SW480 (cell line): ENCODE measurements at regions not wholly inside any gene's neighbourhood (a gene's known extent, or its start where the extent isn't known, plus 50 kb on each side); places are given as distances from the start of the nearest gene placed in this dataset.

Source experiments
- DNase-seq: peaks from one replicate; pipeline ENCODE4 v3.0.0-alpha.2; 2016; ENCODE audit warnings: low spot score

DNA sequence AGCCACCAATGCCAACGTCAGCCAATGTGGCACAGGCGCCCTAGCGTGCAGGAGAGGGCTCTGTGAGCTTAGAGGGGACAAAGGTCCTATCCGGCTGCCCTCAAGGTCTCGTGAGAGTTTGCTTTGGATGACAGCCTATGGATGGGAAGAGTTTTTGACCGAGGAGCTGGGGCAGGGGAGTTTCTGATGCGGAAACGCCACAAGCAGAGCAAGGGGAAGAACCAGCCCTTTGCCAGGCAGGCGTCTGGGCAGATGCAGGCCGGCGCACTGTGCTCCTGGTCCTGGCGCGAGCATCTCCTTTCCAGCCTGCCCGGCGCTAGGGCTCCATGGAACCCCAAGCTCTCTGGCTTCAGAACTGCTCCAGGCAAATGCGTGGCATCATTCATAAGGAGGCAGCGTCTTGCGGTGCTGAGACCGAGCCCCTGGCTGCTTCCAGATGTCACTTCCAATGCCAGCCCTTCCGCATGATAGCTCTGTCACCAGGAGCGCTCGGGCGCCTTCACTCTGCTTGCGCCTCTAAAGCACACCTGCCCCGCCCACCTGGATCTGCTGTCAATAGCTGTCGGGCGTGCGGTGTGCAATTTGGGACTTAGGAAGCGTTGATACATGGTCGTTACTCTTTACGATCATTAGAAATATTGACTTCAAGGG lies 374.9 kb upstream of the IRX1 start:
- no peak for DNase-seq

DNA sequence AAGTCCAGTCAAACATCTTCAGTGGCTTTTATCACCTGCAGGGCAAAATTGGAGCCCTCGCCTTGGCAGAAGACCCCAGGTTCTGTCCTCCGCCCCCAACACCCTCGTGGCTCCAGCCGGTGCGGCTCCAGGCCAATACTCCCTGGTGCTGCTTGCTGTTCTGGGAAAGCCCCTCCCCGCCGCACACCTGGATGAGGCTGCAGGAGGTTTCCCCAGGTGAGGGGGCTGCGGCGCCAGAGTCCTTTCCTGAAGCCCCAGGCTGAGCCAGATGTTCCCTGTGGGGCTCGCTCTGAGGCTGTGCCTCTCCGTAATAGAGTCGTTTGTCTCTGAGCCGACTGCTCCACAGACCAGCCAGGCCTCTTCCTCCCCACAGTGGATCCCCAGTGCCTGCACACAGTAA lies 375.4 kb upstream of the IRX1 start:
- DNase-seq: no peak

DNA sequence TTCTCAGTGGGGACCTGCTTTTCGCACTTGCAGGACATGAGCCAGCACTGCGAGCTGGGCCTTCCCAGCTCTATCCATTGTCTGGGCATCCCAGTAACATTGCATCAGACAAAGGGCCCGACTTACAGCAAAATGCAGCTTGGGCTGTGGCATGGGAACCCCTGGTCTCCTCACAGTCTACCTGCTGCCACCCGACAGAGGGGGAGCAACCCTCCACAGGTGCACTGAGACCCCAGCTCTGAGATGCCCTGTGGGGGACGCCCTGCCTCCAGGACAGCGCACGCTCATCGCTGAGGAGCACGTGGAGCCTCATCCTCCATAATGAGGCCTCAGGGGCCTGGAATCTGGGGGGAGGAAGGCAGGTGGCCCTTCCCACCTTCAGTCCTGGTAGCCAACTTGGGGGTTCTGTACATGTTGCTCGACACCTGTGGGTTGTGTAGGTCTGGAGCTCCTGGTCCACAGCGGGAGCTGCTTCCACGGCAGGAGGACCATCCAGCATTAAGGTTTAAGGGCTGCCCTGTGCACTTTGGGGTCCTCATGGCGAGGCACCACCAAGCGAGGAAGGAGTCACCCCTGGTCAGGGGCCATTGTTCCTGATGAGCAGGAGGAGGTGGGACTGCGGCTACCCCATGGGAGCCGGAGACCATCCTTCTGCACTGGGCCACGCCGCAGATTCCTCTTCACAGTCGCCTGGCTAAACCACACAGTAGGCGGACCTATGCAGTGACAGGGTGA lies 376.5 kb upstream of the IRX1 start:
- no peak for DNase-seq

DNA sequence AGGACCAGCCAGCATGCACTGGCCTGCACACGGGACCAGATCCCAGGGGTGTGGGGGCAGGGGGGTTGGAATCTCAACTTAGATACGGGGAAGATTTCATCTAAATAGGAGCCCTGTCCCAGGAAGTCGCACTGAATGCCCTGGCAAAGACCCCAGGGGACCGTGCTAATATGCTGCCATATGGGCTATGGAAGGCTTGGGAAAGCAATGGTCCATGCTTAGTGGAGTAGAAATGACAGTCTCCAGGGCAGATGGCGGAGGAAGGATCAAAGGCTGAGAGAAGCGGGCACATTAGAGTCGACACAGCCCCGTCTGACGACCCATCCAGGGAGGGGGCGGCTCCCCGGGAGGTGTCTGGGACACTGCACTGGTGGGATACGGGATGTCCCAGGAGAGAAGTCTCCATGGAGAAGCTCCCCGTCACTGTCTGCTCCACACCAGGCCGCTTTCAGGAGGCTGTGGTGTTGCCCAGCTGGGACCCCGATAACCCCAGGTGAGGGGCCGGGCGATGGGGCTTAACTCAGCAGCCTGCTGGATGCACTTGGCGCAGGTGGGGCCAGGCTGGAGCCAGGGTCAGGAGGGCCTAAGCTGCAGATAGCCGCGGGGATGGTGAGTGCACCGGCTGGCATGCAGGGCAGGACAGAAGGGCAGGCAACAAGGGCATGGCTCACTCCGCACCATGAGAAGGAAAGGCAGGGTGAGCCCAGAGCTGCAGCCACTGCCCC lies 377.7 kb upstream of the IRX1 start:
- DNase-seq: no peak

DNA sequence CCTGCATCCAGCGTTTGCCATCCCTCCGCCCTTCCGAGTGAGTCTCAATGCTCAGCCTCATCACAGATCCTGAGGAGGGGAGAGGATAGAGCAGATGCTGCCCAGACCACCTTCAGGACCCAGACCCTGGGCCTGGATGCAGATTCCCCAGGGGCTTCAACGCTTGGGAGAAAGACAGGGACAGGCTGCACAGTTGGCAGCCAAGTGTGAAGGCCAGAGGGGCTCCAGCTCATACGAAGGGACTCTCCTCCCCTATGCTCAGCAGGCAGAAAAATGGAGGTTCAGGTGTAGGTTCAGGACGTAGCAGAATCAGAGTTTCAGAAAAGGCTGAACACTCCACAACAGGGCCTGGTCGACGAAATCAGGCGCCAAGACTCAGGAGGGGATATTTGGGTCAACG lies 378.5 kb upstream of the IRX1 start:
- no peak for DNase-seq

DNA sequence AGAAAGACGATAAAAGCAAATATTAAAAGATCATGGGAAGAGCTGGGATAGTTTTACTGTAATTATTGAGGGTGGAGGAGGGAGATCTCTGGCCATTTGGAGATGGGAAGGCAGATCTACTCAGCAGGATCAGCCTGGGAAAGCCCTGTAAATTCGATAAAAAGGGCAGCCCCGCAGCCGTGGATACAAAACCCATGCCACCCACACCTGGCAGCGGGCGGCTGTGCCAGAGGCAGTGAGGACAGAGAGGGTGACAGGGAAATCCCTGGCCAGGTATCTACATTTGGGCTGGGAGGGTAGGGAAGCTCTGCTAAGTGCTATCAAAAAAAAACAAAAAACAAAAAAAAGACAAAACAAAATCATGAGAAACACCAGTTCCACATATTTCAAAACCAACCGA lies 379.2 kb upstream of the IRX1 start:
- no peak for DNase-seq

DNA sequence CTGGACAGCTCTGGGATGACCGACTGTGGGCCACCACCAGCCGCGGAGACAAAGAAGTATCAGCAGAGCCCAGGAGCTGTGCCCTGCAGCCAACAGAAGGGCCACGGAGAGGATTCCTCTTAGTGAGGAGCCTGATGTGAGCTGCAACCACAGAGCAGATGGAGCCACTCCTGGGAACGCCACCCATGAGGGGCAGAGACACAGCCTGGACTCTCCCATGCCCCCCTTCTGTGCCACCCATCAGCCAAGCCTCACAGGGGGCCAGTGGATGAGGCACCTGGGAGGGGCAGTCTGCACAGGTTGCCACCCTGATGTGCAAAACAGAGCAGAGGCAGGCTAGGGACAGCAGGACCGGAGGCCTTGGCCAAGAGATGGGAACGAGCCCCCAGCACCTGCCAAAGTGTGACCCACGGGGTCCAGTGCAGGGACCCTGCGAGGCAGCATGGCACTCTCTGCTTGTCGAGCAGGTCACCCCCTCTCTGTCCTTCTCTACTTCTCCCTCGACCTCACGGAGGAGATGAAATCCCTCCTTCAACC lies 380.7 kb upstream of the IRX1 start:
- no peak for DNase-seq

DNA sequence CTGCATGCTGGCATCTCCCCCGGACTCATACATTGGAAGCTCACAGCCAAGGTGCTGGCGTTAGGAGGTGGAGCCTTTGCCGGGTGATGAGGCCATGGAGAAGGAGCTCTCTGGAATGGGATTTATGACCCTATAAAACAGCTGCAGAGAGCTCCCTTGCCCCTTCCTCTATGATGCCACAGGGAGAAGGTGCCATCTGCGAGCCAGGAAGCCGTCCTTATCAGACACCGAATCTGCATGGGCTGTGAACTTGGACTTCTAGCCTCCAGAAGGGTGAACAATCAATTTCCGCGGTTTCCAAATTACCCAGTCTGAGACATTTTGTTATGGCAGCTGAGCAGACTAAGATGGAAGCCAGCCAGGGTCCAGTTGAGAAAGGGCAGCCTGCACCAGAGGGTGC lies 381.2 kb upstream of the IRX1 start:
- no peak for DNase-seq

DNA sequence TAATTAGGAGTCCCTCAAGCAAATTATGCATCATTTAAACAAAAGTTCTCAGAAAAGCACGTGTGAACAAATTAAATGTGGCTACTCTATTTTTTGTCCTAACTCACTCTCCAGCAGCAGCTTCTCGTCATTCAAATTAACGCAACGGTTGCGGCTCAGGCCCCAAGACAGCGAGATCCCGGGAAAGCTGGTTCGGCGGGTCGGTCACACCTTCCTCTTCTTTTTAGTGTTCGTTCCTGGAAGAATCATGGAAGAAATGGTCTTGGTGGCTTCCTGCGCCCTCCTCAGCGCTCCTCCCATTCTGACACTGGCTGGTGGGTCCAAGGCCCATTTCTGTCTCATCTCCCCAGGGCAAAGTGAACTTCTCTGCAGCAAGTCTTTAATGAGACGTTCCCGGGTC lies 382.8 kb upstream of the IRX1 start:
- DNase-seq: no peak

DNA sequence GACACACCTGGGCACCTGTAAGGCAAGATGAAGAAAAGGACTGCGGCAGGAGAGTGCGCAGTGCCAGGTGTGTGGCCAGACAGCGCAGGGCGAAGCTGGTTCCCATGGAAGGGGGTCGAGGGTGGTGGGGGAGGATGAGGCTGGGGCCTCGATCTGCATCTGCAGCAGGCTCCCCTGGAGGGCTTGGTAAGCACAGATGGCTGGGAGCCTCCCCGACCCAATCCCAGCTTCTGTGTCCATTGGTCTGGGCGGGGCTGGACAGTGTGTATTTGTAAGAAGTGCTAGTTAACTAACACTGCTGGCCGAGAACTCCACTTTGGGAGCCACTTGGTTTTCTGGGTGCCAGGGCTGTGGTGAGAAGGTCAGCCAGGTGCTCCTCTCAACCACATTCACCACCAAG lies 385.1 kb upstream of the IRX1 start:
- DNase-seq: no peak

DNA sequence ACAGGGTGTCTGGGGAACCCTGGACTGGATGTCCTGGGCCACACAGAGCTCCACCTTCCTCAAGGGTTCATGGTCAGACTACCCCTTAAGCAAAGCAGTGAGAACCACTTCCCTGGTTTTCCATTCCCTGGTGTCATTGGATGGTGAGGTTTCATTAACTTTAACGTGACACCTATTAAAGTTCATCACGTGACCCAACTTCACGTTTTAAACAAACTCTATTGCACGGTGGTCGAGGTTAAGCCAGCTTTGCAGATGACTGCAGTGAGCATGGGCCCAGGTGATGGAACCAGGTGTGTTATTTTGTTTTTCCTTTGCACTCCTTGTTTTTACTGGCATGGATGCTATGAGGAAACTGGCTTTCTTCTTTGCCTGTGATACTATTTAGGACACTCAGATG lies 385.7 kb upstream of the IRX1 start:
- no peak for DNase-seq

DNA sequence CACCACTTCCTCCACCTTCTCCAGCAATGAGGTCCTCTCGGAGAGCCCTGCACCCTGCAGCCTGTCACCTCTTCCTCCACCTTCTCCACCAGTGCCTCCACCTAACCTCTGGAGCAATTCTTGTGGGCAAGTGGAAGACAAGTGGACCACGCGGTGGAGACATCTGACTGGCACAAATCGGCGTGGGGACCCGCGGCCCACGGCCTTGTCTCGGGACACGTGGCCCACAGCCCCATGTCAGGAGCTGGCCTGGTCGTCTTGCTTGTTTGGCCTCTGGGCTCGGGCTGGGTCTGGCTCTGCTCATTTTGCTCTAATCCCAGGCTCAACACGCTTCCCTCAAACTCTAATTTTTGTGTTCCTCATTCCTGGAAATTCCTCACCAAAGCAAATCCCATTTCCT lies 393.1 kb upstream of the IRX1 start:
- DNase-seq: no peak

DNA sequence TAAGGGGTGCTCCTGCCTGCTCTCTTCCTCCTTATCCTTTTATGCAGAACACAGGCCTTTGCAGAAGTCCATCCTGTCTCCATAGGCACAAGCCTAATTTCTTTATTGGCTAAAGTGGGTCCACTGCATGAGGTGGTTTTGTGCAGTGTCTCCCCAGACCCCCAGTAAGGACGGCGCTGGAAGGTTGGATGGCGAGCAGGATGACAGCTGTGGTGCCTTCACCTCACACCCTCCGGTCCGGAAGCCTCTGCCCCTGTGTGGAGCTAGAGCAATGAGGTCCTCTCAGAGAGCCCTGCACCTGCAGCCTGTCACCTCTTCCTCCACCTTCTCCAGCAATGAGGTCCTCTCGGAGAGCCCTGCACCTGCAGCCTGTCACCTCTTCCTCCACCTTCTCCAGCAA lies 393.7 kb upstream of the IRX1 start:
- DNase-seq: no peak

DNA sequence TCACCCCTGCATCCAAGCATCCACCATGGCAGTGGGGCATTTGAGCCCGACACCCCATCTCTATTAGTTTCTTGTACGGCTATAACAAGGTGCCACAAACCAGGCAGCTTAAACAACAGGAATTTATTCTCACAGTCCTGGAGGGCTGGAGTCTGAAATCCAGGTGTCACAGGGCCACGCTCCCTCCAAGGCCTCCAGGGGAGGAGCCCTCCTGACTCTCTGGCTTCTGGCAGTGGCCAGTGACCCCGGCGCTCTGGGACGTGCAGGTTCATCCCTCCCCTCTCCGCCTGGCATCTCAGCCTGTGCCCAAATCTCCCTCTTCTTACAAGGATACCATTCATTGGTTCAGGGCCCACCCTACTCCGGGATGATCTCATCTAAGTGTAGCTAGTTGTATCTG lies 394.5 kb upstream of the IRX1 start:
- no peak for DNase-seq

DNA sequence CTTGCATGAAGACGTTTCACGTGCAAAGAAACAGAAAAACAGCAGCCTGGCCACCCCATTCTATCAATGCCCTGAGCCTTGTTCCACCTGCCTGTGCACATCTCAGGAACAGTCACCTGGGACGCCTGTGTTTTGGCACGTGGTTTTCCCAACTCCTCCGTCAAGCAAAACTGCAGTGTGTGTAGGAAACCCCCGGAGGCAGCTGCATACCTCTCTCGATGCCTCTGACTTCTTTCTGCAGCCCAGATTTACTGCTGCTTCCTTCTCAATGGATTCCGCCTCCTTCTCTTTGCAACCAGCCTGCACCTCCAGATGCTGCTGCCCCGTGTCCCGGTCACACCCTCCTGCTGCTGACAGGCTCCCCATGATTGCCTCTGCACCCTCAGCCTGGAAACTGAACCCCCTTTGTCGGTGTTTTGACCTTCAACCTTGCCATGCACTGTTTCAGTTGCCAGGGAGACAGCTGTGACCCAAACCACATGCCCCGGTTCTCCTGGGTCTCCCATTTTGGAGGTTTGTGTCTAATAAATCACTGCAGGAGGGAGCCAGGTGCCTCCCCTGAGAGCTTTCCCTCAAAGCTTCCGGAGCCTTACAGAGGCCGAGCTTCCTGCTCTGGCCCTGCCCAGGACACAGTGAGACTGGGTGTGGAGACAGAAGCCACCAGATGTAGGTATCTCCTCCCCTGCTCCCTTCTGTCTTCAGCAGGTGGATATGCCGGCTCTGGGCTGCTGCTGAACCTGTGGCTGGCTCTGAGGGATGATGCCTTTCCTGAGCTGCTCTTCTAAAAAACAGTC lies 395.5 kb upstream of the IRX1 start:
- DNase-seq: peak; percentile 53

DNA sequence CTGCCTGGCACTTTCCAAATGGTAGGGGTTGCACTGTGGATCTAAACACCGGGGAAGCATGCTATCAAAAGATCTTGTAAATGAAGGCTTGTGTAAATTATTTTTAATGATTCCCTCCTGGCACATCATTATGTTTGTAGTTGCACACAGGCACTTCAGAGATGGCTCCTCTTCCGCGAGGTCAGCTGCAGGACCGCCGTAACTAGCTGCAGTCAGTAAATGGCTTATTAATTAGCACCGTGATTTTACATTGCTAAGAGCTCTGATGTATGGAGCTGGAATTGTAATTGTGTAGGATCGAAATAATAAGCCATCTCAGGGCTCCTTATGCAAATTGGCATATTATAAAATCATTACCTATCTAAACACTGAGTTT lies 397.6 kb upstream of the IRX1 start:
- DNase-seq: no peak

DNA sequence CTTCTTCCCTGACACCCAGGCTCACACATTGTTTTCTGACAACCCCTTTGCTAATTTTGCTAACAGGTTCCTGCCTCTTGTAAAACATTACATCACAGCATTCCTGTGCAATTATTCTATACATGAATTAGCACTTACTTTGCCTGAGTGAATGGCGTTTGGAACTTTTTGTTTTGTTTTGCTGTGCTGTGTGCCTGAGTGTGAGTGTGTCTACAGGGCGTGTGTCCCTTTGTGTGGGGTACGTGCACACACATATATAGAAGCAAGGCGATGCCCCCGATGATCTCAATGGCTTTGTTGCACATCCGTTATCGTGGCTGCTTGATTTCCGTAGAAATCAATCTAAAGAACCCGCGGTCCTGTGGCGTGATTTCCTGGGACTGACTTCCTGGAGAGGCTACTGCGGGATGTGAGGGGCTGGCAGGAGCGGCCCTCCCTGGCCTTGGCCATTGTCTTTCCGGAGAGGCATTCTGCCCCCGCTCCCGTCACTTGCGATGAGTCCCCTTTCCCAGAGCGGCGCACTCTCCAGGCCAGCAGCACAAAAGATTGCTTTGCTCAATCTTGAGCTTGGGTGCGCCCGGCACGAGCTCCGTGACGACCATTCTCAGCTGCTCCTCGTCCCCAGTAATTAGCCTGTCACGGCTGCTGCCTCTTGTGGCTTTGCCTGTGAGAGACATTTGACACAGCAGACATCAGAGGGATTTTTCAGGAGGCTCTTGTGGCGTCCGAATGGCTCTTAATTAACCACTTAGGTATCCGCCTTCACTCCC lies 398.1 kb upstream of the IRX1 start:
- DNase-seq: peak; percentile 83

DNA sequence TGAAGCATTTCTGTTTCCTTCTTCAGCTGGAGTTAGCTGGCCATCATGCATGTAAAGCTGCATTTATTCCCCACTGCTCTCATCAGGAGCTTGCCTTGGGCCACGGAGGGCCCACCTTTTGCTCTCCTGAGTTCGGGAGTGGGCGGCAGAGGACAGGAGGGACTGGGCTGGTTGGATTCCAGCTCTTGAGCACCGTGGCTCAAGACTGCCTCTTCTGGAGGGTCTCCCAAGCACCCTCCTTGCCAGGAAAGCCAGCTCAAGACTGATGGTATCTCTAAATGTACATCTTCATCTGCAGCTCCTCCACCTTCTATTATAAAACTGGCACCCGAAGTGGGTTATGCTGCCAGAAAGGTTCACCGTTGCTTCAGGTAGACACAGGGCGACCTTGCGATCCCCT lies 399.6 kb upstream of the IRX1 start:
- no peak for DNase-seq

DNA sequence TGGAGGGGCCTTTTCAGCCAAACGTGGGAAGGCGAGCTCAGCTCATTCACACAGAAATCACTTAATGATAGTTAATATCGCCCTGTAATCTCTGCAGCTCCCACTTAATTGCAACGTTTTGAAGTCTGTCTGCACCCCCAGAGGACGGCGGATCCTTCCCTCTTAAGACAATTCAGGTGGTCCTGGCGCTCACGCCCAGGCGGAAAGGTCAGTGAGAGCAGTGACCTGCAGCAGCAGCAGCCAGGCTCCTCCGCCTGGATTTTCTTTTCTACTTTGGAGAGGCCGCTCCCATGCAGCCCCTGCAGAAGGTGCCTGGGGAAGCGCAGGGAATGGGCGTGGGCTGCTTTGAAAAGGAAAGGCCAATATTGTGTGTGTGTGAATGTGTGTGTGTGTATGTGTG lies 400.9 kb upstream of the IRX1 start:
- DNase-seq: peak; percentile 11

DNA sequence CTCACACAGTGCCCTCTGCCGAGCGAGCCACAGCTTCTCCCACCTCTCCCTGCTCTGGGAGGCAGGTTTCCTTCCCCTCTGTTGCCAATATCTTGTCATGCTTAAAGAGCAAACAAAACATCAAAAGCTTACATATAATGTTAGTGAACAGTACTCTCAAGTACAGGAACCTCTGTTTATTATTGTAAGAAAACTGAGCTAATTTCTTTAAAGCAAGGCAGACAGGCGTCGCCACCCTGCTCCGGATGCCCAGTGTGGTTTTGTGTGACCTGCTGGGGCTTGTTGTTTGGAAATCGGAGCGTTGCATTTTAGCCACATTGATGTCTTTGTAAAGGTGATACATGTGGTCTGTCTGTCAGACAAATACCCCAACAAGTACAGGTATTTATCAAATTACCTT lies 401.4 kb upstream of the IRX1 start:
- DNase-seq: peak; percentile 71

DNA sequence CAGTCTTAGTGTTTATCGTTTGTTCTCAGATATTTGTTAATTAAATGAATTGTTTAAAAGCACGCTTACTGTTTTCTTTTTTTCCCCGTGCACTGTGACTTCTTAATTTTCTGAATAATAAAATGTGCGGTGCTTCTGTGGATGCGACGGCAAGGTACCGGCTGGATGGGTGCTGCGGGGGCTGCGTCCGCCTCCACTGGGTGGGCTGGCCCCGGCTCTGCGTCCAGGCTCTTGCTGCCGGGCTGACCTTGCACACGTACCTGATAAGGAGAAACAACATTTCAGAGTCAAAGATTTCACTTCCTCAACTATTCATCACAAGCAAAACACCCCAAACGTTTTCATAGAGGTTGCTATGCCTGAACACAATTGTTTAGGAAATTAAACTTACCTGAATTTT lies 404.0 kb upstream of the IRX1 start:
- DNase-seq: no peak

DNA sequence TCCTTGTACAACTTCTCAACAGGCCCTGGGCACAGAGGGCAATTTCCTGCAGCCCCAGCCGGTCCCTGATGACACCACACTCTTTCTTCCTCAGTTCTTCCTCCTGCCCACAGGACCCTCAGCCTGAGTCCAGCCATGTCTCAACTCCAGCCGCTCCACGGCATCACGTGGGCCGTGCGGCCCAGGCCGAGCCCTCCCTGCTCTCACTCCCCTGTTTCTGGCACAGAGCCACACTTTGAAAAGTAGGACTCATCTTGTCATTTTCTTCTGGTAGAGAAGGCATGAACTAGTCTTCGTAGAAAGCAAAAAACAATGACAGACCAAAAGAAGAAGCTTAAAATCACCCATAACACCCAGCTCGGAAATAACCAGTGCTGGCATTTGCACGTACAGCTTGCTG lies 404.7 kb upstream of the IRX1 start:
- no peak for DNase-seq
